GM21423 (cell line): ENCODE measurements at regions not wholly inside any gene's neighbourhood (a gene's known extent, or its start where the extent isn't known, plus 50 kb on each side); places are given as distances from the start of the nearest gene placed in this dataset.

Source experiments
- ATAC-seq: cut with Tn5 transposase; IDR thresholded peaks from one replicate; pipeline ENCODE4 v1.9.1; 2021; ENCODE audit warnings: mild to moderate bottlenecking, moderate library complexity; ENCODE audit not compliant: unreplicated experiment

DNA sequence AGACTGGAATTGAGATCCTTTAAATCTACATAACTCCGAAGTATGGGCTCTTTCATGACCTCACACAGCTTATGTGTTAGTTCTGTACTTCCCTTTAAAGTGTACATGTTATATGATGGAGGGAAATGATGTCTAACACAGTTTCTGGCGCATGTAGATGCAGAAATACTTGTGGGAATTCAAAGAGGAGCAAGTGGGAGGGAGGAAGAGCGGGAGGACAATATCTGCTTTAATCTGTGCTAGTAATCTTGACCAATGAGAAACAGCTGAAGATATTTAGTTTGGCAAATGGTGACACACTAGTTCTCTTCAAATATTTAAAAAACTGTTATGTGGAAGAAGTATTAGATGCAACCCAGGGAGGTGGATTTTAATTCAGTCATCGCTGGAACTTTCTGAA lies 62.9 kb upstream of the PLEKHG1 start:
- ATAC-seq, result no peak

DNA sequence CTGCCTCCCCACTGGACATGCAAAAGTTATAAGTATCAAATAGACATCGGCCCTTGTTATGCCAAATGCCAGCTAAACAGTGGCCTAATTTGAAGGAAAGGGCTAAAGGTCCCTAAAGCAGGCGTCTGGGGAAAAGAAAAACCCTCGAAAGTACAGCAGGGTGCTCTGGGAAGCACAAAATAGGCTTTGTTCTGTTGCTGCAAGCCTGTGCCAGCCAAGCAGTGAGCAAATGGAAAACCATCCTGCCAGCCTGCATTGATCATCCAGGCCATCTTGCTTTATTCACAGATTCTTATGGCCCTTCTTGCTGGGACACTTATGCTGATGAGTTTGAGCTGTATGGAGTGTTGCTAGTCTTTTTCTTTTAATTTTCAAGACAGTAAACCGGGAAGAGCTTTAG lies 62.2 kb upstream of the PLEKHG1 start:
- no peak for ATAC-seq

DNA sequence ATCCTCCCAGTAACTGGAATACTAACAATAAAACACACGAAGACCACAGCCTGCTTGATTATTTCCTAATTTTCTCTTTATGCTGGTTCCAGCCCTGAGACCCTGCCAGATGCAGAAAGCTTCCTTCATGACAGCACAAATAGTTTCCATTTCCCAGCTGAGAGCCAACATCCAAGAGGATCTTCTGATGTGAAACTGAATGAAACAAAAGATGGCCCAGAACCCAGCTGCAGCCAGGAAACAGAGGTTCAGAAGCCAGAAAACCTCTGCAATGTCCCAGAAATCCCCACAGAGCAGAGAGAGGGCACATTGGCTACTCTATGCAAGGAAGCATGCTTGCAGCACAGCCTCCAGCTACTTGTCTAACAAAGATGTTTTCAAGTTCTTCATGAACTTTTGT lies 61.8 kb upstream of the PLEKHG1 start:
- ATAC-seq, result no peak

DNA sequence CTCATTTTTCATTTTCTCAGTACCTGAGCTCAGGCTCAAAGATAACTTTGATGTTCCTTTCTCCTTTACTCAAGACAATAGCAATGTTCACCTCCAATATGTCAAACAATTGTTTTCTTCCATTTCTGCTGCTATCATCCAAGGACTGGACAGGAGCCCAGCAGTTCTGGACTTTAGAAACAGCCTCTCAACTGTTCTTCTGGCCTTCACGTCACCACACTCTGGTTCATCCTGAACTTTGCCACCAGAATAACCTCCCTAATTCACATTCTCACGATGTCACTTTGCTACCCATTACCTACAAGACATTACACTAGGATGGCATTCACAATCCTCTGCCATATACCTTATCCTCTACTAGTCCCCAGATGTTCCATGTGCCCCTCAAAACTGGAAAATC lies 60.6 kb upstream of the PLEKHG1 start:
- no peak for ATAC-seq

DNA sequence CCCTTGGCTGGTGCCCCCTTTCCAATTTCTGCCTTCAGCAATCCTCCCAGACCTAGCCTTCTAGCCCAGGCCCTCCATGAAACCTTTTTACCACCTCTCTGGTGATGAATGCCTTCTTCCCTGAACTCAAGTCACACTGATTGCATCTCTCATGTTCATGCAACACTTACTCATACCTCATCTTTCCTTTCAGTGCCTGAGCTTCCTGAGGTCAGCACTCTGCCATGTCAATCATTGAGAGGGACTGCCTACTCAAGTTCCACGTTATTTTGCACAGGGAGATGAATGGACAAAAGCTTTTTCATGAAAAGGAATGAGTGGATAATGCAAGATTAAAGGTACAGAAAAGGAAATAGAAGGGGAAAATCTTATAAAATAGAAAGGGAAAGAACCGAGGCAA lies 60.1 kb upstream of the PLEKHG1 start:
- no peak for ATAC-seq

DNA sequence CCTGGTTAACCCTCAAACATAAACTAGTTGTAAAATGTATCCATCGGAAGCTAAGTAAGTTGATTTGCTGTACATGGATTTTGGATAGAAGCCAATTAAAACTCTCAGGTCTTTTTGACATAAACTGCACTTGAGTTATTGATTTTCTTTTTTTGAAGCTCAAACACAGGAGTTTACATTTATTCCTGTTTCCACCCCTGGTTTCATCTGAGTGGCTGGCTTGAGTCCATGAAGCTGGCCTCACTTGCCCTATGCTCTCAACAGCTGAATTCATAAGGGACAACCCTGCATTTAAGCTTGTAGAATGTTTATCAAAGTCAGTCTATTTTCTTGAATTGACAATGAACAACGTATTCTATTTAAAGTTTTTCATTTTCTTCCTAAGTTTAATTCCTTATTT lies 58.1 kb upstream of the PLEKHG1 start:
- ATAC-seq, result no peak

DNA sequence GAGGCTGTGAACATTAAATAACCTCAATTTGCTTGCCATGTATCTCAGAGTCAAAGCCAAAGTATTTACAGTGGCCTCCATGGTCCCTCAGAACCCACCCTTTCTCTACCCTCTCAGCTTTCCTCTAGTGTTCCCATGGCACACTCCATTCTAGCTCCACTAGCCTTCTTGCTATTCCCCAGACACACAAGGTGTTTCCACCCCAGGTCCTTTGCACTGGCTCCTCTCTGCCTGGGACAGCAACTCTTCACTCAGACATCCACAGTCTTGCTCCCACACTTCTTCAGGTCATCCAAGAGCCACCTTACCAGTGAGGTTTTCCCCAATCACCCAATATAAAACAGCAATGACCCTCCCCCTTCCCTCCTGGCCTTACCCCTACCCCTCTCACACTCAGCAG lies 56.5 kb upstream of the PLEKHG1 start:
- ATAC-seq, result no peak

DNA sequence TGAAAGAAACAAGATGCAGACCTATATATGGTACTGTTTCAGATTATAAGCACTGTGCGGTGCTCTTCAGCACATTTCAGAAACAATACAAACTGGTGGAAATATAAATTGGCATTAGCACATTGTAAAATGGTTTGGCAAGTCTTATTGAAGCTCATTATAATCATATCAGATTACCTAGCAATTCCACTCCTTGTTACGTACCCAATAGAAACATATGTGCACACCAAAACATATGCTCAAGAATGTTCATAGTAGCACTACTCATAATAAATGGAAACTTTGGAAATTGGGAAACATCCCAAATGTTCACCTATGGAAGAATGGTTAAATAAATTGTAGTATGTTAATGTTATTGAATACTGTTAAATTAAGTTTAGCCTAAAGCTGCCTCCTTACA lies 54.9 kb upstream of the PLEKHG1 start:
- ATAC-seq, result no peak

DNA sequence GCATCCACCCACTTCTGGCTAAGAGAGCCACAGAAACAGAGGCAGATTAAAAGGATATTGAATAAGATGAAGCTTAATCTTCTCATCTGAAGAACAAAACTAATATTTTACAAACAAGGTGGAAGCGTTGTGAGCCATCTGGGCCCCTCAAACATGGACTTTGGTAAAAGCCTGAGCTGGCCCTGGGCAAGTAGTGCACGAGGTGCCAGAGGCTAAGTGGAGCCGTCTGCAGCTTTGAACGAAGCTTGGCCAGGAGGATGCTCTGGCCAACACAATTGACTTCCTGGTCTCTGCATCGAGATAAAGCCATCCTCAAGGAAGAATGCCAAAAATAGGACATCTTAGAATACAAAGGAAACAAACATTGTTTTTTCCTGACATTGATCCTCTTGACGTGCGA lies 53.2 kb upstream of the PLEKHG1 start:
- no peak for ATAC-seq

DNA sequence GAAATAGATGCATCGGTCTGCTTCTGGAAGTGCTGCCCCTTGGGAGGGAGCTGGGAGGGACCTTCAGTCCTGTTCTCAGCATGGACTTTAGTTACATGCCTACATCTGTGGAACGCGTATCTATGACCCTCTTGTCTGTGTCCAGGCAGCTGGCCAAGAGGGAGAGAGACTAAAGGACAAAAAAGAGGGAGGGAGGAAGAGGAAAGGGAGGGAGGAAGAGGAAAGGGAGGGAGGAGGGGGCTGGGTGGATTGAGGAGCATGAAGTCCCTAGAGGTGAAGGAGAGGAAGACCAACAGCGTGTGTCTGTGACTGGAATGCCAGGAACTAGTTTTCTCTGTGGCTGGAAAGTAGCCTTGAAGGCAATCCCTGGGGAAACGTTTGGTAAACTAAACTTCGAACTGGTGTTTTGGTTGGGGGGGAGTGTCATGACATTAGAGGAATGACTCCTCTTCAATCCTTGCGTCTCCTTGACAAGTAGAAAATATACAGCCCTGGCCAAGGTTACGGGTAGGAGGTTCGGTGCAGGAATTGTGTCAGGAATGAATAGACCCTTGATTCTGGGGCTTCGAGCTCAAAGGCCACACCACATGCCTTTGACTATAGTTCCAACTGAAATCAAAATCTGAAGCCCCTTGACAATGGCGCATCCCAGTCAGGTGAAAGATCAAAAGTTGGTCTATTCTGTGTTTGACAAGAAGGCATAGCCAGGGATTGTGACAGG lies 52.0 kb upstream of the PLEKHG1 start:
- no peak for ATAC-seq

DNA sequence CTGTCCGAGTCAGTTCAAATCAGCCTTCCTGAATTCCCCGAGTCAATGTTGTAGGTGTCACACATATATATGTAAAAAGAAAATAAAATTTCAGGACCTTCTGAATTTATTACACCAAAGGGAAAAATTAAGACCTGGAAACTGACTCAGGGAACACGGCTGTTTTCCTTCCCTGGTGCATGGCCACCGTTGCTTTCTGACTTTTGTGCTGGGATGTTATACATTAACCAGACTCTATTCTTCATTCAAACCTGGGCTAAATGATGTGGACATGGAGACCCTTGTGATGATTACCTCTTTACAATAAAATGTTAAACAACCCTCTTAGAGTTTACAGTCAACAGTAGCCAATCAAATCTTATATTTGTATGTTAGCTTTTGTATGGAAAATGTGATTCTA lies 51.4 kb upstream of the PLEKHG1 start:
- no peak for ATAC-seq

DNA sequence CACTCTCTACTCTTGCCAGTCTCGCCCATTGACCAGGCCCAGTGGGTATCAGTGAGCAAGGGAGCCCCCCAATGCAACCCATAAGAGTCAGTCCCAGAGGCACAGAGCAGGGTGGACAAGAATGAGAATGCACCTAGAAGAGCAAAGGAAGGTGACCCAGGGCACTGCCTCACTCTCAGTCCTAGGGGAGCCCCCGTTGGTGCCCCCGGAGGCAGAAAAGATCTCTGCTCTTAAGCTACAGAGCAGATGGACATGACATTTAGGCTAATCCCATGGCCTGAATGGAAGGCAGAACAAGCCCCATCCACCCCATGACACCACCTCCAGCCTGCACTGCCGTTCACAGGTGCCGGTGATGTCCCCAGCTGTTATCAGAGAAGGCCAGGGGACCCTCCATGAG lies 50.7 kb upstream of the PLEKHG1 start:
- ATAC-seq, result no peak

DNA sequence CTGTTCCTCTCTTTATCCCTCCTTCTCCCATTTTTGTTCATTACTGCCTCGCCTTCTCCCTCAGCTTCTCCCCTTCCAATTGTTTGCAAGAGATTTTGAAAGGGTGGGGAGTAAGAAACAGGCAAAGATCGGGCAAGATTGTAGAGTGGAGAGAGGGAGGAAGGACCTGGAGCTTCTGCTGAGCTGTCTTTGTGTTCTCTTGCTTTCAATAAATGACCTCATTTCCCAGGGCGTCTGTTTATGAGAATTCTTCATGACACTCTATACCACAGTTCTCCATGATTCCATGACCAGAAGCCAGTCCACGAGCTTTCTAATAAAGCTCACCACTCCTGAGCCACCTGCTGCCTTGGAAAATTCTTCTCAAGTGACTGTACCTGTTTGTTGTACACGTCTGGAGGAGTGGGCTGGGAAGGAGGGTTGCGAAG lies 50.0 kb upstream of the PLEKHG1 start:
- no peak for ATAC-seq
